Osteoblast (primary cell): ENCODE measurements at regions not wholly inside any gene's neighbourhood (a gene's known extent, or its start where the extent isn't known, plus 50 kb on each side); places are given as distances from the start of the nearest gene placed in this dataset.

Source experiments
- DNase-seq: peaks from one replicate; pipeline ENCODE4 v3.0.0; 2011; ENCODE audit warnings: low spot score, mixed read lengths; ENCODE audit not compliant: insufficient read length; ENCODE audit errors: missing footprints
- H2AFZ ChIP-seq: 2 replicates; pipeline ENCODE4 v1.6.0; 2011; ENCODE audit warnings: mild to moderate bottlenecking, low read length
- H3K27ac ChIP-seq: 2 replicates; pipeline ENCODE4 v1.5.1; 2011; ENCODE audit warnings: mild to moderate bottlenecking, low read depth, low read length, moderate library complexity
- H3K27me3 ChIP-seq: 2 replicates; pipeline ENCODE4 v1.6.0; 2012; ENCODE audit warnings: mild to moderate bottlenecking, control low read depth, inconsistent platforms, low read length, moderate library complexity; ENCODE audit not compliant: insufficient read depth
- H3K36me3 ChIP-seq: 2 replicates; pipeline ENCODE4 v1.5.1; 2011; ENCODE audit warnings: mild to moderate bottlenecking, low read length, control low read depth, moderate library complexity; ENCODE audit not compliant: insufficient read depth
- H3K4me1 ChIP-seq: 2 replicates; pipeline ENCODE4 v1.5.1; 2011; ENCODE audit warnings: mild to moderate bottlenecking, low read length, control low read depth, moderate library complexity; ENCODE audit not compliant: insufficient read depth
- H3K4me2 ChIP-seq: 2 replicates; pipeline ENCODE4 v1.6.0; 2011; ENCODE audit warnings: mild to moderate bottlenecking, low read length; ENCODE audit not compliant: insufficient read depth
- H3K4me3 ChIP-seq: fragments of 200-600 bp; sonication (generic); 3 replicates; pipeline ENCODE4 v1.5.1; 2012; ENCODE audit warnings: mild to moderate bottlenecking, low read length, inconsistent platforms; ENCODE audit not compliant: insufficient read depth
- H3K79me2 ChIP-seq: 2 replicates; pipeline ENCODE4 v1.6.0; 2012; ENCODE audit warnings: mild to moderate bottlenecking, low read length, control low read depth, inconsistent platforms; ENCODE audit not compliant: insufficient read depth
- H3K9me3 ChIP-seq: 2 replicates; pipeline ENCODE4 v1.5.1; 2011; ENCODE audit warnings: low read depth, low read length, control low read depth
- H4K20me1 ChIP-seq: 2 replicates; pipeline ENCODE4 v1.6.0; 2012; ENCODE audit warnings: mild to moderate bottlenecking, low read length, control low read depth; ENCODE audit not compliant: insufficient read depth
- TF ChIP-seq, protein P1 (sequence below): IDR thresholded peaks from 2 replicates; pipeline ENCODE4 v1.5.1; 2011; ENCODE audit warnings: mild to moderate bottlenecking, low read depth, low read length, moderate library complexity; ENCODE audit errors: extremely low read depth

DNA sequence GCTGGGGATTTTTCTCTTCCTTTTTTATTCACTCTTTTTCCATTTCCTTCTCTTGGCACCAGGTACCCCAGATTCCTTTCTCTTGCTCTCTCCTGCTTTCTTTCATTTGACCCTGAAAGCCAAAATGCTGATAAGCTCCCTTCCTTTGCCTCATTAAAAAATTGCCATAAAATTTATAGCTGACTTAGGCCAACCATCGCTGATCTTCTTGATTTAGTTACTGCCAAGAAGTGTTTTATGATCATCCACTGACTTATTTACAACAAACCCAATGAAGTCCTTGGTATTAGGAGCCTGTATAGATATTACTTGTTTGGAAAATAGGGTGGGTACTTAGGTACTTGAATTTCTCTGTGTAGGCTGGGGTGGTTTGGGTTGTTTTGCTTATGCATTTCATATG, 173.2 kb upstream of the PHYHIPL start:
- TF ChIP-seq, protein P1, sequence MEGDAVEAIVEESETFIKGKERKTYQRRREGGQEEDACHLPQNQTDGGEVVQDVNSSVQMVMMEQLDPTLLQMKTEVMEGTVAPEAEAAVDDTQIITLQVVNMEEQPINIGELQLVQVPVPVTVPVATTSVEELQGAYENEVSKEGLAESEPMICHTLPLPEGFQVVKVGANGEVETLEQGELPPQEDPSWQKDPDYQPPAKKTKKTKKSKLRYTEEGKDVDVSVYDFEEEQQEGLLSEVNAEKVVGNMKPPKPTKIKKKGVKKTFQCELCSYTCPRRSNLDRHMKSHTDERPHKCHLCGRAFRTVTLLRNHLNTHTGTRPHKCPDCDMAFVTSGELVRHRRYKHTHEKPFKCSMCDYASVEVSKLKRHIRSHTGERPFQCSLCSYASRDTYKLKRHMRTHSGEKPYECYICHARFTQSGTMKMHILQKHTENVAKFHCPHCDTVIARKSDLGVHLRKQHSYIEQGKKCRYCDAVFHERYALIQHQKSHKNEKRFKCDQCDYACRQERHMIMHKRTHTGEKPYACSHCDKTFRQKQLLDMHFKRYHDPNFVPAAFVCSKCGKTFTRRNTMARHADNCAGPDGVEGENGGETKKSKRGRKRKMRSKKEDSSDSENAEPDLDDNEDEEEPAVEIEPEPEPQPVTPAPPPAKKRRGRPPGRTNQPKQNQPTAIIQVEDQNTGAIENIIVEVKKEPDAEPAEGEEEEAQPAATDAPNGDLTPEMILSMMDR, result no peak
- Histone ChIP-seq H3K4me3 (no peak overlapping the region), H3K36me3 (no peaks in the 10 kb centered on the region), H4K20me1 (no peaks in the 10 kb centered on the region), H3K79me2 (no peaks in the 10 kb centered on the region), H3K4me2 (no peak overlapping the region), H3K9me3 (no peaks in the 10 kb centered on the region), H2AFZ (no peak overlapping the region), H3K4me1 (peaks cover 17% of the 10 kb centered on the region), H3K27me3 (no peaks in the 10 kb centered on the region), H3K27ac (no peak overlapping the region)
- no peak for DNase-seq

DNA sequence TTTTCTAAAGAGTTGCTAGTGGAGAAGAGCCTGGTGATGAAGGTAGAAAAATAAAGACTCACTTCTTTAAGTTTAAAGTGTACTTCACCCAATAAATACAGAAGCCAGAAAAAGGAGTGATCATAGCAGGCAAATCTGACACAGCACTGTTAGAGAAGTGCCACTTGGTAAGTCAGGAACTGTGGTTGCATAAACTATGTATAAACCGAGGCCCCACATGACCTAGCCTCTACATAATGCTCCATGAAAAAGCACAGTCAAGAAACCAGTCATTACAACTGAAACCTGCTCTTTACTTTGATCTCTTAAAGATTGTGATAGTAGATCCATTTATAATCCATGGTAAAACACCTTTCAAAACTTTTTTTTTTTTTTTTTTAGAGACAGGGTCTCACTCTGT, 172.1 kb upstream of the PHYHIPL start:
- H3K4me1 ChIP-seq, result peaks cover 11% of the 10 kb centered on the region
- no peak overlapping the region for H2AFZ ChIP-seq
- no peak for DNase-seq
- no peak overlapping the region for H3K4me3 ChIP-seq
- no peaks in the 10 kb centered on the region for H3K9me3 ChIP-seq
- no peaks in the 10 kb centered on the region for H3K79me2 ChIP-seq
- TF ChIP-seq, protein P1, result no peak
- H3K36me3 ChIP-seq, result no peaks in the 10 kb centered on the region
- H3K4me2 ChIP-seq, result no peak overlapping the region
- H3K27me3 ChIP-seq, result no peaks in the 10 kb centered on the region
- no peaks in the 10 kb centered on the region for H4K20me1 ChIP-seq
- H3K27ac ChIP-seq, result no peak overlapping the region

DNA sequence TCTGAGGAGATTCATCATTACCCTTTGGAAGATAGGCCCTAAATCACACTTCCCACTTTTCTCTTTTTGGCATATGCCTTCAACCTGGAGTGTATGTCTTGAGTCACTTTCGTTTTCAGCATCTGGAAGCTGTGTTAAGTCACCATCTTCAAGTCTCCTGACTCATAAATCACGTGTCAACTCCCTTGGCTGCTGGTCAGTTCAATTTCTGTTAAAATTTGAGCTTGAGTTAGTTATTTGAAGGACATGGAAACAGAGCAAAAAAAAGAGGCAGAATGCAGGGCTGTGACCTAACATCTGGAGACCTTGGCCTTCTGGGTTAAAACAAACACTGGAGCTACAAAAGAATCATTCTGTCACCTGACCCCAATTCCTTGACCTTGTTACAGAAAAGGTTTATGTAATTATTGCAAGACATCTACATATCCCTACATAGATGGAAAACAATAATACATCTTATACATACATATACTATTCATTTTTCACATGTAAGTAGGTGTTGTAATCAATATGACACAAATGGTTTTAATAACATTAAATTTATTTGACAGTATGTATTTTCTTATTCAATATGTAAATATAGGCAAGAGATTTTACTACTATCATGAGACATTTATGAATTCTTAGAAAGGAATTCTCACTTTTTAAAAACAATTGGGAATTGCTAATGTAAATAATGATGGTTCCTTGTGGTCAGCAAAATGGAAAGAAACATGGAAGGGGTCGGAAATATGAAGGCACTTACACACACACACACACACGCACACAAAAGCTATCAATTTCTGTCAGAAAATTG, 169.7 kb upstream of the PHYHIPL start:
- Histone ChIP-seq H3K9me3 (no peaks in the 10 kb centered on the region), H3K4me2 (peak overlapping the region; percentile 5), H4K20me1 (no peaks in the 10 kb centered on the region), H3K4me1 (peaks cover 7% of the 10 kb centered on the region), H3K27me3 (no peaks in the 10 kb centered on the region), H3K79me2 (no peaks in the 10 kb centered on the region), H3K27ac (no peak overlapping the region), H3K36me3 (no peaks in the 10 kb centered on the region), H3K4me3 (no peak overlapping the region), H2AFZ (no peak overlapping the region)
- DNase-seq, result peak; percentile 82
- TF ChIP-seq, protein P1, result no peak

DNA sequence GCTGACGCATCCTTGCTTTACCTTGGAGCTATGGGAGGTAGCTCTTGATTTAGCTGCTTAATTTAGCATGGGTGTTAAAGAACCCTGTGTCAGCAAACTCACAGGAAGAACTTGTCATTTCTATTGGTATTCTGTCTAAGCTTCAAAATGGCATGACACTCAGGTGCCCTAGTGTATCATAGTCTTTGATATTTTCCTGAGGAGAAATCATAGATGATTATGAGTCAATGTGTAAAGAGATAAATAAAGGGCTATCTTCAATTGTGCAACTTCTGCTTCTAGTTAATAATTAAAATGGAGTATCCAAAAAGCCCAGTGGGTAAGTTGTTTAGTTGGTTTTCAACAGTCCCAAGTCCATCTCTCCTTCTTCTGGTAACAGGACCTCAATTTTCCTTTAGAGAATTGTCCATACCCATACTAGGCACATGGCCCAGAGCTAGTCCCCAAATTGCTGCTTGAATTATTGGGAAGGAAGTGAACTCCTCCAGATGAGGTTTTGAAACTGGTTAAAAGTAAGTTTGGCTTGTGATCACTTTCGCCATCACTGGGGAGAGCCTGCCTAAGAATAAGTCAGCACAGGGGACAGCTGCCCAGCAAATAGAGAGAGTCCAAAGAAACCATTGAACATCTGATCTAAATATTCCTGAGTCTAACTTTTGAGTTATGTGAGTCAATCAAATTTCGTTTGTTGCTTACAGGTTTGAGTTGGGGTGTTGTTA, 169.0 kb upstream of the PHYHIPL start:
- no peak overlapping the region for H3K4me3 ChIP-seq
- peaks cover 7% of the 10 kb centered on the region for H3K4me1 ChIP-seq
- no peak overlapping the region for H3K27ac ChIP-seq
- H3K79me2 ChIP-seq, result no peaks in the 10 kb centered on the region
- no peaks in the 10 kb centered on the region for H3K36me3 ChIP-seq
- H3K27me3 ChIP-seq, result no peaks in the 10 kb centered on the region
- H2AFZ ChIP-seq, result no peak overlapping the region
- no peaks in the 10 kb centered on the region for H3K9me3 ChIP-seq
- no peak overlapping the region for H3K4me2 ChIP-seq
- TF ChIP-seq, protein P1, result no peak
- DNase-seq, result peak; percentile 47
- H4K20me1 ChIP-seq, result no peaks in the 10 kb centered on the region
